ENCODE measurements at regions not wholly inside any gene's neighbourhood (a gene's known extent, or its start where the extent isn't known, plus 50 kb on each side); places are given as distances from the start of the nearest gene placed in this dataset.
A peak's percentile ranks its signal among the peaks of the same experiment; 100 is the strongest.
"Not testable (repeated sequence)": the region's sequence is repeated elsewhere in the genome, so short reads cannot be mapped to it uniquely, and the experiment has no call there.

DNA sequence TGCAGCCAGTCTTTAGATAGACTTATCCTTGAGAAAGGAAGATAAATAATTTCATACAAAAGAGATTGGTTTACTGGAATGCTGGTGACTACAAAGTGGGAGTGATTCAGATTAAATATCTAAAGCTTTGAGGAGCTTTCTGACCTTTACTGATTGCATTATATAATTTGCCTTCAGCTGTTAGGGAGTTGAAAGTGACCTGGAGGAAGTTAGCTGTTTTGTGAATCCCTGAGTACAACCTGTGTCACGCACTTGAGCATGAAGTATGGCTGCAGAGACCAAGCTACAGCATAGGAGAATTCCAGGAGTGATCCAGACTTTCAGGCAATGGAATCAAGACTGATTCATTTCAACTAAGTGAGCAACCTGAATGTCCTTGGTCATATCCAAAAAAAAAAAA is 1848.3 kb upstream of the RAG2 start:
- DNase-seq (ENCODE audit: low spot score) = no peak

DNA sequence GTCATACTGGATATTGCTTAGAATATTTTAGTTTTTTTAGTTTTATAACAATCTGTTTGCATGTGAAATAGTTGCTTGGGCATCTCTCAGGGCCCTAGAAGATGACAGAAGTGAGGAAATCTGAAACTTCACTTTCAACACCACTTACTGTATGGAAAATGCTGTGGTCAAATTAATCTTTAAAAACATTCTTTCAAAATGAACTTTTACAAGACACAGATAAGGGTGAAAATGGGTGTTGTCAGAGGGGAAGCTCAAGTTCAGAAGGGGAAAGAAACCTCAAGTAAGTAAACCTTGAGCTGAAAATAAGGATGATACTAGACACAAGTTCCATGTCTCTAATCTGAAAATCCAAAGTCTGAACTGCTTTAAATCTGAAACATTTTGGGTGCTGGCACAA is 1840.1 kb upstream of the RAG2 start:
- no peak for DNase-seq (ENCODE audit: low spot score)

DNA sequence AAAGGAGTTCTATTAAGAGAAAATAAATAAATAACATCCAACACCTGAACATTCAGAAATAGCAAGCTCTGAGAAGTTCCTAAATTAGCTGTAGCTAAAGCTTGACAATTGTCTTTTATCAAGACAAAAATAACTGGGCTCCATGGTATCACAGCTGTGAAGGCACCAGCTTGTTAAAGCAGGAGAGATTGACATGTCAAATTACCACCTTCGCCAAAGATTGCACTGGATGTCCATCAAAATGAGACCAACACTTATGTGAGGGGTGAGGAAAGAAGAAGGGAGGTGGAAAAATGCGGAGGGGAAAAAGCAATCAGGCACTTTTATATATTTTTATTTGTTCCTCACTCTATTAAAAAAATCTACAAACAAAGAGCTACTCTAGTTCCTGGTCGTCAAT is 1827.5 kb upstream of the RAG2 start:
- no peak for DNase-seq (ENCODE audit: low spot score)

DNA sequence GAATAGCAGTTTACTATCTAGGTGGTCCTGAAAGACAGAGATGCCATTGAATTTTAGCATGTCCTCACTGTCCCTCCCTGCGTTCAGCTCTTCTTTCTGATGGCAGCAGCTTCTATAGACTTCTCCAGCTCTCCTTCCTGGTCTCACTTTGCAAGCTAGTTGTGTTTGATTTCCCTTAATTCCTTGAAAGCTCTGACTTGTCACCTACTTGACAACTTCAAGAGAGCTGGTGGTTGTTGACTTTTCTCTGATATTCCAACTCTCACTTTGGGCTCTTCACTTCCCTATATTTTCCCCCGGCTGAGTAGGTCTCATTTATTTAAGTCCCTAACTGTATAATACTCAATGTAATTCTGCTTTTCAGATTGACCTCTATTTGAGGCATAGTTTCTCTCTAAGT is 1825.0 kb upstream of the RAG2 start:
- no peak for DNase-seq (ENCODE audit: low spot score)

DNA sequence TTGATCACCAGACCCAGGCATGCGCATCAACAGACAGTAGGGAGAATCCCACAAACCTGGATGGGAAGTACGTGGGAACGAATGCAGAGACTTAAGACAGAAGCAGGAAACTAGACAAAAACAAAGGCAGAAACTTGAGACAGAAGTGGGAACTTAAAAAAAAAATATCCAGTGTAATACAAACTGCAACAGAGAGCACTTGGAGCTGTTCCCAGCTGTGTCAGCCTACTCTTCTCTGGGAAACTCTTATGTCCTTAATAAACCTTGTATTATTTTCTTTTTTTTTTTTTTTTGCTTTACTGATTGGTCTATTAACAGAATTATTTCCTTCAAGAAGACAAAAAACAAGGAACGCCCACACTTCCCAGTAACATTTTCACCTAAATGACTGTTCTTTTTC is 1818.1 kb upstream of the RAG2 start:
- no peak for DNase-seq (ENCODE audit: low spot score)

DNA sequence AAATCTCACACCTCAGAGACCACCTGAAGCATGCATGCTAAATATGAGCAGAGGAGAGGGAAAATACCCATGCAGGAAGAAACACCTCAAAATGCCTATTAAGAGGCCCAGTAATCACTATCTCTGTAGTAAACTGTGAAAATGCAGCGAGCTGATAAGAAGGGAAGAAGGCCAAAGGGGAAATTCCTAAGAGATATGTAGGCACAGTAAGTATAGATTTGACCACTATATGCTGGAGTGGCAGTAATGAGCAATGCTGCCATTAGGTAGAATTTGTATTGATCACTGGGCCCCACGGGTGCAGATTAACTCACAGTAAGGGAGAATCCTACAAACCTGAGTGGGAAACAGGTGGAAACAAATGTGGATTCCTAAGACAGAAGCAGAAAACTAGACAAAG is 1813.1 kb upstream of the RAG2 start:
- no peak for DNase-seq (ENCODE audit: low spot score)

DNA sequence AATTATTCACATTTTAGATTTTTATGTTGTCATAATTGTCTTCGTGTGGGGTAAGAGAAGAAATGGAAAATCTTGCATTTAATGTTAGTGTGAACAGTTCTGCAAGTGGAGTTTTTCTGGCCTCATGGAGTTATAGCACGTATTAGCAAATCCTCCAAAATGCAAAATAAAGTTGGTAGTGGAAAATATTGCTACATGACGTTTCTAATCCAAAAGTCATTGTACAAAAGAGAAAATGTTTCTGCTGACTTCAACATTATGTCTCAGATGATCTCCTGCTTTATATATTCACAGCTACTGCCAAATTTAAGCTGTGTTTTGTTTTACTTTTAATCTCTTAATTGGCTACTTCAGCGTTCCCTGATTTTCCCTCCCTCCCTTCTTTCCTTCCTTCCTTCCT is 1804.0 kb upstream of the RAG2 start:
- no peak for DNase-seq (ENCODE audit: low spot score)

DNA sequence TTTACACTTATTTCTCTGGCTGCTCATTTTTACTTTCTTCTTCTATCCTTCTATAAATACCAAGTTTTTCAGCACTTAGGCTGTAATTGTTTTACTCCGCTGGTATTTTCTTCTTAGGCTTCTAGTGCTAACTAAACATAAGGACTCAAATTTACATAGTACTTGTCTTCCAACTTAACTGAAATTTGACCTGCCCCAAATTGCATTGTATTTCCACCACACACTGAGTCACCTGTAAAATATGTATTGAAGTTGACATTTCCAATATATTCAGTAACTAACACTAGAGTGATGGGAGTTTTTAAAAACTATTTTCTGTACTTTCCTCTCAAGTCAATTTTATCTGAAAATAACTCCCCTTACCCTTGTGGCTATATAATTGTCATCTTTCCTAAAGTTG is 1794.1 kb upstream of the RAG2 start:
- no peak for DNase-seq (ENCODE audit: low spot score)

DNA sequence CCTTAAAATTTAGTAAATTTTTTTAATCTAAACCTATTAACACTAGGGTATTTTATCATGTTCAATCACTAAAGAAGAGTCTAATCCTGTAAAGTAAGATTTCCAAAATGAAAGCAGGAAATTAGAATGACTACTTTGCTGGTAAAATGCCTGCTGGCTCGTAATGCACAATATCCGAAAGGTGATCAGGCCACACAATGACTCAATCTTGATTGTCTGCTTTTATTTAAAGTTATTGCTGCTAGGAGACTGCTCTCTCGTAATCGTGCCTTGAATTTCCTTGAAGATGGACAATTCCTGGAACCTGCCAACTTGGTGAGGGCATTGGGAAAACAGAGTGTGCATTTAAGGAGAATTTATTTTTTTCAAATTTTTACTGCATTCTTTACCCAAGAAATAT is 1786.5 kb upstream of the RAG2 start:
- no peak for DNase-seq (ENCODE audit: low spot score)

DNA sequence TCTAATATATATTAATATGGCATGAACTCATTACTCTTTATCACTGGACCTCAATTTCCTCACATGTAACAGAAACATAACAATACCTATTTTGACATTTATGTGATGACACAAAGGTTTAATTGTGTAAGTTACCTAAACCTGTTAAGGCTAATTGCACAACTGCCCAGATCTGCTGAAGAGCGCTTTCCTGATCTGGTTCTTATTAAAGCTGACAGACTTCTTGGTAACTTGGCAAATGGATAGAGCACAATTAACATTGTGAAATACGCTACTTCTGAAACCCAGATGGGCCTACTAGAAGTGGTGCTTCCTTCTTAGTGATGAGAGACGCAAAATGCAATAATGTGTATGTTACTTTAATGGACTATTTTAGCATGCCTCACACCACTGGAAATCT is 1767.2 kb upstream of the RAG2 start:
- DNase-seq (ENCODE audit: low spot score) = no peak

DNA sequence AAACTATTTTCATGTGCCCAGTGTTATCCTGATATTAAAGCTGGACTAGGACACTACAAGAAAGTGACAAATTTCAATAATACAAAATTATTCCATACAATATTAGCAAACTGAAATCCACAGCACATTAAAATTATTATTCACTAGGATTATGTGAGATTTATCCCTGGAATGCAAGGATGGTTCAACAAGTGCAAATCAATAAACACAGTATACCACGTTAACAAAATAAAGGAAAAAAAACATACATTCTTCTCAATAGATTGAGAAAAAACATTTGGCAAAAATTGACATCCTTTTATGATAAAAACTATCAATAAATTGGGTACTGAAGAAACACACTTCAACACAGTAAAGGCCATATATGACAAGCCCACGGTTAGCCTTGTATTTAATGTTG is 1758.2 kb upstream of the RAG2 start:
- DNase-seq (ENCODE audit: low spot score) = no peak

DNA sequence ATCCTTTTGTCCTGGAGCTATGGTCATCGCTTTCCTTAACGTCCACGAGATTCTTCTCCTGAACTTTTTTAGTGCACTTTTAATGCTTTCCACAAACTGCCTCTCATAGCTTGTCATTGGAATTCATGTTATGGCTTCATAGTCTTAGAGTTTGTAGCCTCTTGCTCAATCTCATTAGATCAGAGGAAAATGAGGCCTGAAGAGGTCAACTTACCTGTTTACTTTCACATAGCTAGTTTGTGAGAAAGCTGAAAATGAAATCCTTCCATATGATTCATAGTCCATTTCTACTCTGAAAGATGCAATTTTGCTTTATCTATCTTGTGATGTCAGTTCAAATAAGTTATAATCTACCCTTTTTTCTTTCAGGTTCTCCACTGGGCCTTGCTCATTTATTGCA is 1747.2 kb upstream of the RAG2 start:
- no peak for DNase-seq (ENCODE audit: low spot score)

DNA sequence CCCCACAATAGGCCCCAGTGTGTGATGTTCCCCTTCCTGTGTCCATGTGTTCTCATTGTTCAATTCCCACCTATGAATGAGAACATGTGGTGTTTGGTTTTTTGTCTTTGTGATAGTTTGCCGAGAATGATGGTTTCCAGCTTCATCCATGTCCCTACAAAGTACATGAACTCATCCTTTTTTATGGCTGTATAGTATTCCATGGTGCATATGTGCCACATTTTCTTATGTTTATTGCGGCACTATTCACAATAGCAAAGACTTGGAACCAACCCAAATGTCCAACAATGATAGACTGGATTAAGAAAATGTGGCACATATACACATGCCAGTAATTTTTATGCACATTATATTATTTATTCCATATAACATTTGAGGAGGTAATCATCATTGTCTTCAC is 1743.6 kb upstream of the RAG2 start:
- not testable (repeated sequence) for DNase-seq (ENCODE audit: low spot score)

DNA sequence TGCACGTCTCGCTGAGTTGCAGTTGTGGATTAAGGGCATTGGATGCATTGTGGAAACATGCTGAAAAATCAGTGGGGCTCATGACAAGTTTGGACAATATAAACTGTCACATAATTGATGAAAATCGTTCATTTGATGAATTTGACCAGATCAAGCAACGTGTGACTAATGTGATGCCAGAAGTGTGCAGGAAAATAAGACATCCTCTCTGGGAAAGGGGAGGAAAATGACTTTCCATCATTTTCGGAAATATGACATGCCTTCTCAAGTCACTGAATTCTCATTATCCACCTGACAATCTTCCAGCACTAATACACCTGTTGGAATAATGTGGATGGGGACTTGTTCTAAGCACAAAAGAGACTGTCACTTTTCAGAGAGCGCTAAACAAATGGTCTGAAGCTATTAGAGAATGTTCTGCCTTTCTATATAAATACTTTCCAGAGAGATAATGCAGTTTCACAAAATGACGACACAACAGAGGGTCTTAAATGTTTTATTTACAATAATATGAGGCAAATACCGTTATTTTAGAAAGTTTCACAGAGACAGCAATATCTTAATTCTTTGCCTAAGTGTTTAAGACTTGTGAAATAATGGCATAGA is 1741.9 kb upstream of the RAG2 start:
- DNase-seq (ENCODE audit: low spot score) = no peak

DNA sequence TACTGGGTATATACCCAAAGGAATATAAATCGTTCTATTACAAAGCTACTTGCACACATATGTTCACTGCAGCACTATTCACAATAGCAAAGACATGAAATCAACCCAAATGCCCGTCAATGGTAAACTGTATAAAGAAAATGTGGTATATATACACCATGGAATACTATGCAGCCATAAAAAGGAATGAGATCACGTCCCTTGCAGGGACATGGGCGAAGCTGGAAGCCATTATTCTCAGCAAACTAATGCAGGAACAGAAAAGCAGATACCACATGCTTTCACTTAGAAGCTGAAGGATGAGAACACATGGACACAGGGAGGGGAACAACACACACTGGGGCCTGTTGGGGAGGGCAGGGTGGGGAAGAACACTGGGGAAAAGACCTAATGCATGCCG is 1740.0 kb upstream of the RAG2 start:
- DNase-seq (ENCODE audit: low spot score) = not testable (repeated sequence)

DNA sequence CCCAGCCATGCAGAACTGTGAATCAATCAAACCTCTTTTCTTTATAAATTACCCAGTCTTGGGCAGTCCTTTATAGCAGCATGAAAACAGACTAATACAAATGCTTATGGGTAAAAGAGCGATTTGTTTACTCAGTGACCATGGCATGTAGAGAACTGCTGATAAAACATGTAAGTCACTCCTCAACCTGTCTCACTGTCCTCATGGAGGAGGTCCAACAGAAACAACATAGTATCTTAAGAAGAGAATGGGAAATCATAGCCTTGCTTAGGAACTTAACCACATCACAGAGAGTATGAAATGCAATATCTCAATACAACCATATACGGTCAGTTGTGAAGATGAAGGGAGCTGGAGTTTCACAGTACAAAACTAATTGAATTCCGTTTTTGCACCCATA is 1734.0 kb upstream of the RAG2 start:
- no peak for DNase-seq (ENCODE audit: low spot score)

DNA sequence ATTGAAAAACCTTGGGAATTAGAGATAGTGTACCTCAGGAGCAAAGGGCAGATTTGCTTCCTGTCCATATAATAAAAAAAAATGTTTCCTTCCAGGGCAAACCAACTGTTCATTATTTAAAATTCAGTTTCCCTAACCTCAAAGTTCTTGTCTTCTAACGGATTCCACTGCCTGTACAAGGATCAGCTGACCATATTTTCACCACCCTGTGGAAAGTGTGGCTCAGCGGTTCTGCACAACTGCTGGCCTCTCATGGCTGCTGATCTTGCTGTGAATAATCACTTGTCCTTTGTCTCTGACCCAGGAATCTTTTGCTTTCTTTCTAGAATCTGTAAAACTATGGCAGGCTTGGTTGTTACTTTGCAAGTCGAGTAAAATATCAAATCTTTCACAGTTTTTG is 1732.5 kb upstream of the RAG2 start:
- DNase-seq (ENCODE audit: low spot score) = no peak

DNA sequence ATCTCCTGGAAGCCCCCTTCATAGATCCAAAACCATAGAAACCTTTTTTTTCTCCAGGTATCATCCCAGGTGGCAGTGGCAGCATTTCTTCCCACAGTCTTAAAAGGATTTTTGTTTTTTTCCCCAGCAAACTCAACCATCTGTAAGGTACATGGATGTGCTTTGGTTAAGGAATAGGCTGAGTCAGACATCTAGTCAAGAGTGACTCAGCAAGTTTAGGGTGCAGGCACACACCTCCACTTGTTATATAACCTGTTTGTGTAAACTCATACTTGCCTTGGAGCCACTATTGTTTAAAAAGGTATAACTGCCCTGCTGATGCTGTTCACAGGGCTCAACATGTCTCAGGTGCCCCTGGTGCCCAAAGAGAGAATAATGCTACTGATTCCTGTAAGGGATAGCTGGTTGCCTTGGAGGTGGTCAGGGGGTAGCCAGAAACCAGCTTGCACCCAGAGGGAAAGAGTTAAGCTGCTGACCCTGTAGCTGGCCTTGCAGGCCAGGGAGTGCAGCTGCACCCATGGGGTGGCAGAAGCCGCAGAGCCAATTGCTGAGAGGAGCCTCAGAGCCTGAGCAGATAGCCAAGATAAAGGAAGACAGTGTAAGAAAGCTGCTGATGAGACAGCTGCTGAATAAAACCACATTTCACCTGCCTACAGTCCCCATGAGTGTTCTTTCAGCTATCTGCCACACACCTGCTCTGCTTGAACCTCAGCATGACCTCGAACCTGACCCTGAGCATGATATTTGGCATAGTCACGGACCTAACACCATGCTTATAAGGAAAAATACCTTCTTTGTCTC is 1726.1 kb upstream of the RAG2 start:
- peak; percentile 4 for DNase-seq (ENCODE audit: low spot score)

DNA sequence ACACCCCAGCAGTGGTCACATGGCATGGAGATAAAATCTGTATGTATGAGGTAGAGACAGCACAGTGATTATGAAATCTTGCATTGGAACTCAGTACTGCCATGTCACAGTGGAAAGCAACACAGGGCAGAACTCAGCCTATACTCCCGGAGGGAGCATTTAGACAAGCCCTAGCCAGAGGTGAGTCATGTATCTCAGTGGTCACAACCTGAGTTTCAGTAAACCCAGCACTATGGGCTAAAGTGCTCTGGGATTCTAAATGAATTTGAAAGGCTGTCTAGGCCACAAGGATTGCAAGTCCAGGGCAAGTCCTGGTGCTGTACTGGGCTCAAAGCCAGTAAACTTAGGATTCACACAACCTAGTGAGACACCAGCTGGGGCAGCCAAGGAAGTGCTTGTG is 1717.1 kb upstream of the RAG2 start:
- DNase-seq (ENCODE audit: low spot score) = no peak

DNA sequence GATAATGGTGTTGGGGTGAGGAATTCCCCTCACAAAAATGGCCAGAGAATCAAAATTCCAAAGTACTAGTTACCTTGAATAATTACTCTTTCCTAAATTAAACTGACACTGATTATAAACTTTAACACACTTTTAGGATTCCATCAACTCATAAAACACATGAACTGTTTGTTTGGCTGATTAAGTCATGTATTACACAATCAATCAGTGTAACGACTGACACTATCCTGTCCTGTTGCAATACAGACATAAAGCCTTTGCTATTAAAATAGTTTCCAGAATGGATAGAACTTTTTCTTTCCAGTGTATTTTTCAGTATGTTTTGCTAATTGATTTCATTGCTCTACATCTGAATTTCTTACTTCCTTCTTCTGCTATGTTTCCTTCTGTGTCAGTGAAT is 1709.4 kb upstream of the RAG2 start:
- DNase-seq (ENCODE audit: low spot score) = no peak

DNA sequence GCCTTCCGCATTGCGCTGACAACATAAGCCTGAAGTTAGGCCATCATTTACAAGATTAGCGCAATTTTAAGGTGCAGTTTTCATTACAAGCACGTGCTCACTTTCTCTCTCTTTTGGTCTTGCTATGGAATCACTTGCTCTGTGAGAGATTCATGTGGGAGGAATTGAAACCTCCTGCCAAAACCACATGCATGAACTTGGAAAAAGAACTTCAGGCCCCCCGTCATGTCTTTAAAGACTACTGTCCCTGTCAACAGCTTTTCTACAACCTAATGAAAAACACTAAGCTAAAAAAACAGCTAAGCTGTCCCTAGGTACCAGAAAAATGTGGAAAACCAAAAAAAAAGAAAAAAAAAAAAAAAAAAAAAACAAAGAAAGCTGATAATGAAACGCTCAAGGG is 1707.6 kb upstream of the RAG2 start:
- no peak for DNase-seq (ENCODE audit: low spot score)

DNA sequence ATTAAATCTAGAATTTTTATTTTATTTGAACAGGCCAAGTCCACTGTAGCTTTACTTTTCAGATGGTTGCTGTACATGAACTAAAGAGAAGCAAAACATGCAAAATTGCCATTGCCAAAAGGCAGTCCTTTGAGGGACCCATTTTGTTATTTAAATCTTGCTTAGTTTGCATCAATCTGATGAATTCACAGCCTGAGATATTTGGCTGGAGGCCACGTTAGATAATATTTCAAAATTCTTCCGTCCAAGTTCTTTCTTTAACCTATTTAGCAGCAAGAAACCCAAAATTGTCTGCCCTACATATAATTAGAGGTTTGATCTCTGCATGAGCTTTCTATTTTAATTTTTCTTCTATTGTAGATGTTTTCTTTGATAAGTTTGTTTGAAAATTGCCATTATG is 1706.9 kb upstream of the RAG2 start:
- no peak for DNase-seq (ENCODE audit: low spot score)

DNA sequence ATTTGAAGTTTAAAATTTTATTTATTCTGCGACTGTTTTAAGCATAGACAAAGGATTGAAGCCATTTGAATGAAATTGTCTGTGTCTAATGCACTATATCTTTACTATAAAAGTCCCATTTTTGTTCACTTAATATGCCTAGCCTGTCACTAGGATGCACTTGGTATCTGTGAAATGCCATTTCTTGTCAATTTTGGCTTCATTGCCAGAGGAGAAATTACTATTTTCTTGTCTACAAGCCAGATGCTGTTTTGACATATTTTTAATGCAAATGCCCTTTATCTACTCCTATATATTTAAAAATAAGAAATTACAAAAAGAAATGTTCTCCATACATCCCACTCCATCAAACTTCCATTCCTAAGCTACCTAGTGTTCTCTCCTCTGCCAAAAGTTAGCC is 1704.5 kb upstream of the RAG2 start:
- DNase-seq (ENCODE audit: low spot score) = no peak

DNA sequence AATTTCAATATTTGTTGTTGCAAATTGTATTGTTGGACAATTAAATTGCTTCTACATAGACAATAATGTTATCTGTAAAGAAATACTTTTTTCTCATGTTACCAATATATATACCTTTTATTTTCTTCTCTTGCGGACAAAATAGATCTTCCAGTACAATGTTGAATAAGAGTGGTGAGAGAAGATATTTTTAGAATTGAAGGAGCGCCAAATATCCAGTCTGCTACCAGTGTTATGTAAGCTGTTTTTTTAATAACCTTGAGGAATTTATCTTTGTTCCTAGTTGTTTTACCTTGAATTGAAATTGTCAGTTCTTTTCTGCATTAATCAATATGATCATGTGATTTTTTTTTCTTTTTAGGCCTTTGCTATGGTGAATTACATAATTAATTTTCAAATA is 1702.5 kb upstream of the RAG2 start:
- no peak for DNase-seq (ENCODE audit: low spot score)
